AG04450 (cell line): ENCODE measurements at regions not wholly inside any gene's neighbourhood (a gene's known extent, or its start where the extent isn't known, plus 50 kb on each side); places are given as distances from the start of the nearest gene placed in this dataset.

Source experiments
- CTCF ChIA-PET: fragments of 300-600, 350-600 bp; formaldehyde crosslinking; extraction: SDS; loops from one replicate; lab custom pipeline; 2022; ENCODE audit warnings: antibody characterized with exemption, inconsistent platforms; lab: Charles Lee
- POLR2A ChIA-PET: fragments of 350-600 bp; formaldehyde crosslinking; extraction: SDS; loops from one replicate; lab custom pipeline; 2021; ENCODE audit warnings: antibody characterized with exemption, inconsistent platforms; lab: Yijun Ruan, JAX
- DNase-seq: peaks from one replicate; pipeline ENCODE4 v3.0.0-alpha.2; 2011; ENCODE audit warnings: low read depth, low spot score
- H3K27ac ChIP-seq: one replicate; pipeline ENCODE4 v1.5.1; 2012; ENCODE audit warnings: low read depth, low read length, control low read depth
- H3K27me3 ChIP-seq: one replicate; pipeline ENCODE4 v1.6.0; 2012; ENCODE audit warnings: low read length; ENCODE audit not compliant: control insufficient read depth, insufficient read depth
- H3K4me3 ChIP-seq: 2 replicates; pipeline ENCODE4 v1.5.1; 2011; ENCODE audit warnings: mild to moderate bottlenecking, low read depth, low read length, control low read depth
- H3K9me3 ChIP-seq: 2 replicates; pipeline ENCODE4 v1.5.1; 2012; ENCODE audit warnings: low read length; ENCODE audit not compliant: control insufficient read depth, insufficient read depth
- CTCF ChIP-seq: IDR thresholded peaks from 2 replicates; pipeline ENCODE4 v1.5.1; 2011; ENCODE audit warnings: low read depth, low read length, control low read depth, inconsistent platforms

GRCh38 chr14:88987516-88987915, 163.1 kb downstream of the TTC8 start:
- Histone ChIP-seq H3K27ac (no peak overlapping the region), H3K27me3 (no peaks in the 10 kb centered on the region), H3K9me3 (peaks cover 1% of the 10 kb centered on the region; the same call in 1 of the 2 replicates), H3K4me3 (no peak overlapping the region)
- ChIA-PET CTCF (no interaction called here), POLR2A (no interaction called here)
- TF ChIP-seq CTCF, result no peak
- no peak for DNase-seq

GRCh38 chr14:88989911-88990310, 165.5 kb downstream of the TTC8 start:
- H3K4me3 ChIP-seq, result no peak overlapping the region
- H3K9me3 ChIP-seq, result peaks cover 3% of the 10 kb centered on the region; the same call in 1 of the 2 replicates
- ChIA-PET POLR2A (no interaction called here), CTCF (no interaction called here)
- no peaks in the 10 kb centered on the region for H3K27me3 ChIP-seq
- no peak for DNase-seq
- peak overlapping the region; percentile 21 for H3K27ac ChIP-seq
- TF ChIP-seq CTCF, result no peak

DNA sequence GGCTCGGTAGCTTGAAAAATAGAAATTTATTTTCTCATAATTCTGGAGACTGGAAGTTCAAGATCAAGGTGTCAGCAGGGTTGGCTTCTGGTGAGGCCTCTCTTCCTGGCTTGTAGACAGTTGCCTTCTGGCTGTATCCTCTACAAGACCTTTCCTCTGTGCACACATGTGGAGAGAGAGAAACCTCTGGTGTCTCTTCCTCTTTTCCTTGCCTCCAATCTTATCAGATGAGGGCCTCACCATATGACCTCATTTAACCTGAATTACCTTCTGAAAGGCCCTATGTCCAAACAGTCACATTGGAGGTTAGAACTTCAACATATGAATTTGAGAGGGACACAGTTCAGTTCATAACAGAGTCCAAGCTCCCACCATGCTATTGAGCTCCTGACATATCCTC, 166.4 kb downstream of the TTC8 start:
- no peak overlapping the region for H3K4me3 ChIP-seq
- no peaks in the 10 kb centered on the region for H3K27me3 ChIP-seq
- POLR2A ChIA-PET, result no interaction called here
- H3K27ac ChIP-seq, result no peak overlapping the region
- DNase-seq, result no peak
- no peak for TF ChIP-seq CTCF
- H3K9me3 ChIP-seq, result peaks cover 3% of the 10 kb centered on the region; the same call in 1 of the 2 replicates
- CTCF ChIA-PET, result no interaction called here

GRCh38 chr14:88992011-88992410, 167.6 kb downstream of the TTC8 start:
- ChIA-PET POLR2A (no interaction called here), CTCF (no interaction called here)
- no peak for TF ChIP-seq CTCF
- Histone ChIP-seq H3K4me3 (no peak overlapping the region), H3K9me3 (peaks cover 3% of the 10 kb centered on the region; the same call in 1 of the 2 replicates), H3K27me3 (no peaks in the 10 kb centered on the region), H3K27ac (no peak overlapping the region)
- DNase-seq, result no peak

DNA sequence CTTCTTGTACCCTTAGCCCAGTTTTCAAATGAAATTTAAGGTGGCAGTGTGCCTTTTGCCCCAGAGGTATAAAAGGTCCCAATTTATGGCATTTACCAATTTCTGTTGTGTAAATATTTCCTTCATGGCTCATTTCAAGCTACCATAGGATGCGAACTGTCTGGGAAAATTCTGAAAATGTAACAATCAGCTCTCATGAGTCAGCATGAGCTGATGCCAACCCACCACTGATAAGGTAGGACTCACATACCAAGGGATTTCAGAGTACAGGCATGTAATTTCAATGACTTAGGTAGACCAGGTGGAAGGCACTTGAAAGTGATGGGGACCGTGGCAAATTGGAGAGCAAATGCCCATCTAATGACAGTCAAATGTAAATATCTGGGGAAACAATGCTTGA, 169.5 kb downstream of the TTC8 start:
- no peak for TF ChIP-seq CTCF
- H3K27me3 ChIP-seq, result no peaks in the 10 kb centered on the region
- CTCF ChIA-PET, result interaction anchor here (1.2 kb wide), 1 partner anchor 327 kb away, joined by 4 read pairs; no protein-coding TSS in a partner anchor
- DNase-seq, result no peak
- H3K27ac ChIP-seq, result no peak overlapping the region
- H3K4me3 ChIP-seq, result no peak overlapping the region
- POLR2A ChIA-PET, result interaction anchor here (0.7 kb wide), 1 partner anchor 624 kb away, joined by 4 read pairs; no protein-coding TSS in a partner anchor
- H3K9me3 ChIP-seq, result peaks cover 3% of the 10 kb centered on the region; the same call in 1 of the 2 replicates
